ENCODE measurements at regions not wholly inside any gene's neighbourhood (a gene's known extent, or its start where the extent isn't known, plus 50 kb on each side); places are given as distances from the start of the nearest gene placed in this dataset.

DNA sequence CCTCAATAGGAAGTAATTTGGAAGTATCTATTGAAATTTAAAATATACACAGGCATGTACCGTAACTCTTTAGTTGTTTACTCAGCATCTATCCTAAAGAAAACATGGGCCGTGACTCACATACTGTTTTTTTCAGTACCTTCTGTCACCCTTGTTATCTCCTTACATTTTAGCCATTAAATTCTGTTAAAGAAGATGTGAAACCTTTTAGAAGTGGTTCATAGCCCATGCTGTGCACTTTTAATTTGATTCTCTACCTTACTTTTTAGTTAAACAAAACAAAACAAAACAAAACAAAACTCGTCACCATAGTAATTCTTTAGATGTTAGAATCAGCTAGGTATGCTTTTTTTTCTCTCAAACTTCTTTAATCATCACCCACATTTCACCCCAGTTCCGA lies 494.4 kb upstream of the RGS6 start:
- Histone ChIP-seq H3K27ac (no peak overlapping the region), H3K4me3 (no peak overlapping the region)
- DNase-seq (ENCODE audit: low spot score): no peak
- TF ChIP-seq, protein P1, sequence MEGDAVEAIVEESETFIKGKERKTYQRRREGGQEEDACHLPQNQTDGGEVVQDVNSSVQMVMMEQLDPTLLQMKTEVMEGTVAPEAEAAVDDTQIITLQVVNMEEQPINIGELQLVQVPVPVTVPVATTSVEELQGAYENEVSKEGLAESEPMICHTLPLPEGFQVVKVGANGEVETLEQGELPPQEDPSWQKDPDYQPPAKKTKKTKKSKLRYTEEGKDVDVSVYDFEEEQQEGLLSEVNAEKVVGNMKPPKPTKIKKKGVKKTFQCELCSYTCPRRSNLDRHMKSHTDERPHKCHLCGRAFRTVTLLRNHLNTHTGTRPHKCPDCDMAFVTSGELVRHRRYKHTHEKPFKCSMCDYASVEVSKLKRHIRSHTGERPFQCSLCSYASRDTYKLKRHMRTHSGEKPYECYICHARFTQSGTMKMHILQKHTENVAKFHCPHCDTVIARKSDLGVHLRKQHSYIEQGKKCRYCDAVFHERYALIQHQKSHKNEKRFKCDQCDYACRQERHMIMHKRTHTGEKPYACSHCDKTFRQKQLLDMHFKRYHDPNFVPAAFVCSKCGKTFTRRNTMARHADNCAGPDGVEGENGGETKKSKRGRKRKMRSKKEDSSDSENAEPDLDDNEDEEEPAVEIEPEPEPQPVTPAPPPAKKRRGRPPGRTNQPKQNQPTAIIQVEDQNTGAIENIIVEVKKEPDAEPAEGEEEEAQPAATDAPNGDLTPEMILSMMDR (IDR thresholded peaks at IDR 0.05): no peak

DNA sequence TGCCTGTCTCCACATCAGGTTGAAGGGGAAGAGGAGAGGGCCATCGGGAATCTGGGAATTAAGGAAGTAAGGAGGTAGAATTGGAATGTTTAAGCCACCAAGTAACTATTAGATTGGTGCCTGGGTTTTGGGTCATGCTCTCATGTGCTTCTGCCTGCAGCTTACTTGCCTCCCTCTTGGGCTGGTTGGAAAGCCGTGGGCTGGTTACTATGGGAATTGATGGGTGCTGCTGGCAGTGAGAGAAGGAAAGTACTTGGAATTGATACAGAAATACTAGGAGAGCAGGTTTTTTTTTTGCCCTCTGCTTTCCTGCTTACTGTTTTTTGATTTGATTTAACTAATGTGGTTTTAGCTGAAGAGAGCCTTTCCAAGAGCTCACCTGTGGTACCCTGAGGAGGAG lies 493.5 kb upstream of the RGS6 start:
- no peak for DNase-seq (ENCODE audit: low spot score)

DNA sequence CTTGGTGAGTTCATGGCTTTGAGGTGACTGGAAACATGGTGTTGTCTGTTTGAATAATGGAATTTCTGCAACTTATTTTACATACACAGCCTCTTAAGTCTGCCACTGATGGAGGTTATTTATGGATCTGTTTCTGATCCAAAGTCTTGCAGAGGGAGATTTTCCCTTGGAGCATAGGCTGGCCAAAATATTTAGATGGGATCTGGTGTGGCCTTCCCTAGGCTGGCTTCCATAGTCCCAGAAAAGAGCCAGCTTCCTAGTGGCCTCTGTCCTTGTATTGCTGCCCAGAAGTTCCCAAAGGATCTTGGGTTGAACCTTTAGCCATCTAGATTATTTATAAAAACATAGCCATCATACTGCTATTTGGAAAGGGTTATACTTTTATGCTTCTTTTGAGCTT lies 491.1 kb upstream of the RGS6 start:
- TF ChIP-seq, protein P1 (IDR thresholded peaks at IDR 0.05): no peak
- no peak overlapping the region for H3K4me3 ChIP-seq
- no peak for DNase-seq (ENCODE audit: low spot score)
- peak overlapping the region in 1 of 2 donors; percentile 39 for H3K27ac ChIP-seq

More for the DNA sequence above, 493.5 kb upstream of the RGS6 start:
- no peak overlapping the region for H3K4me3 ChIP-seq
- H3K27ac ChIP-seq: peak overlapping the region in 1 of 2 donors; percentile 58
- TF ChIP-seq, protein P1 (IDR thresholded peaks at IDR 0.05): no peak

DNA sequence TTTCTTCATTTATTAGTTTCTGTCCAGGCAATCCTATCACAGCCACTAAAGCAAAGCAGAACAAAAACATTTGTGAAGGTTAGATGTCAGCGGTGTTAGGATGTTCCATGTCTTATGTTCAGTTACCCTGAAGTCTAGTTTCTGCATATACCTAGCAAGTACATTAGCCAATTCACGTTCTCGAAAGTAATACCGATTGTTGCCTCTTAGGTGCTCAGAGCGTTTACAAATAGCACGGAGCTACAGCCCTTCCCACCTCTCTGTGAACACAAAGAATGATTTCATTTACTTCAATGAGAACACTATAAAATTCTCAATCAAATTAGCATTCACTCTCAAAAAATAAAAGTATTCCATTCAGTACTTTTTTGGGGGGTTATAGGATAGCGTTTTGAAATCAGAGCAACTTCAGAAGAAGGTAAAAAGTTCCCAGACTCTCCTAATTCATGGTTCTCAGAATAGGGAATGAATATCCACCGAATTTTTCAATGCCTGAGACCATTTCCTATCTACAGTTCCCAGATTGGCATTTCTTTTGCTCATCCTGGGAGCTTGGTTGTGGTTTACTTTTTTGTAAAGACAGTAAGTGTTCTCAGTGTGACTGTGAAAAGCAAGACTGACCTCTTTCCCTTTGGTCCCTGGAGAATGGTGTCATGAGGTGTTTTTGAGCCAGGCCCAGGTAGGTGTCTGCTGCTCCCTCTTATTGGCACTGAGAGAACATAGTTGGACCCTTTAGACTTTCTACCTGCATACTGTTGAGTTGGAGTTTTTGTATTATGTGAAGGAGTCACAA lies 488.0 kb upstream of the RGS6 start:
- Histone ChIP-seq H3K27ac (peak overlapping the region in 1 of 2 donors; percentile 17), H3K4me3 (no peak overlapping the region)
- no peak for DNase-seq (ENCODE audit: low spot score)
- TF ChIP-seq, protein P1 (IDR thresholded peaks at IDR 0.05): no peak

DNA sequence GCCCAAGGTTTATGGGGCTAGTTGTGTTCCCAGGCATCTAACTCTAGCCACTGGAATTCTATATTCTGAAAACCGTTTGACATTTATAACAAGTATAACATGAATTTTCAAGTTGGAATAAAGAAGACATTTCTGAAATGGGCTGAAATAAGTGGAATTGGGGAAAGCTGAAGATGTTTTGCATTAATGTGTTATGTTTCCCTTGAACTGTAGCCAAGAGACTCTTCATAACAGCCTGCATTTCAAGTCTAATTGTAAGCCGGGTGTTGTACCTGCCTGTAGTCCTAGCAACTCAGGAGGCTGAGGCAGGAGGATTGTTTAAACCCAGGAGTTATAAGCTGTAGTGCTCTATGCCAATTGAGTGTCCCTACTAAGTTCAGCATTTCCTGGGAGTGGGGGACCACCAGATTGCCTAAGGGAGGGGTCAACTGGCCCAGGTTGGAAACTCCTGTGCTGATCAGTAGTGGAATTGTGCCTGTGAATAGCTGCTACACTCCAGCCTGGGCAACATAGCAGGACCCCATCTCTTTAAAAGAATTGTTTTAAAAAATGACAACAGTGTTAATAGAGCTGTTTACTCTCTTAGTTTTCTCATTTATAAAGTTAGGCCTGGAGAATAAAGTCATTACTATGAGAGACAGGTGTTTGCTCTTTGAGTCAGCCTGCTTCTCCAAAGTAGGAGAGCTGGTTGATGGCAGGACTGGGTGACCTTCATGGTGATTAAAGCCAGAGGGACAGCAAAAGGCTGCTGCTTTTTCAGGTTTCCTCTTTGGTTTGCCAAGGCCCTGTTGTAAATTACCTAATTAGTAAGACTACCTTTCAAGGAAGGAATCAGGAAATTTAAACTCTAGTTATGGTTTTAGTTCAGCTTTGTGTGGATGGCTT lies 483.6 kb upstream of the RGS6 start:
- TF ChIP-seq, protein P1 (IDR thresholded peaks at IDR 0.05): no peak
- Histone ChIP-seq H3K27ac (no peak overlapping the region), H3K4me3 (no peak overlapping the region)
- no peak for DNase-seq (ENCODE audit: low spot score)

DNA sequence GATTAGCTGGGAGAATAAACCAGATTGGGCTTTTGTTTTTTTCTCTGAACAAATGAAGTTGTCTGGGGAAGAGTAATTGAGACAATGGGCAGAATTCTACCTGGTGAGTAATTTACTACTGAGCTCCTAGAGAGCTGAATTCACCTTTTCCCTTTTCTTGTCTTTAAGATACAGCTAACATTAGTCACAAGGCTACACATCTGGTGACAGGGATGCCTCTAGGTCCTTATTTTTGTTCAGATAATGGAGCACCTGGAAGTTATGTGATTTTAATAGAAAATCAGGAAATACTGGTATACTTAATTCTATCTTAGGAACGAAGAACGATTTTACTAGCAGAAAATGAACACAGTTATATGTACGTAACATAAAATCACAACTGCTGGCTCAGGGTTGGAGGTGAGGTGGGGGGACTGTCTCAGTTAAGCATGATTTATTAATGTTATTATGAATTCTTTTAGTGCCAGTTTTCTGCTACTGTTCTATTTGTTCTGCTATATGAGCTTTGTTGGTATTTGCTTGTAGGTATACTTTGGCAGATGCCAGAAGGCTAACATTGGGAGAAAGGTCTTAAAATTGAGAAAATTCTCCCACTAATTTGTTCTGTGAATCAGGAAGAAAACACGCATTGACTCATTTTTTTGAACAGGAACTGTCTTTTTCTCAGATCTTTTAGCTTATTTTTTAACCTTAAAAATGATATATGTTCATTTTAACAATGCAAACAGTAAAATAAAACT lies 482.7 kb upstream of the RGS6 start:
- no peak overlapping the region for H3K27ac ChIP-seq
- no peak for DNase-seq (ENCODE audit: low spot score)
- TF ChIP-seq, protein P1 (IDR thresholded peaks at IDR 0.05): no peak

More for the DNA sequence above, 482.7 kb upstream of the RGS6 start:
- no peak overlapping the region for H3K4me3 ChIP-seq
